LHCN-M2 (cell line): ENCODE measurements at regions not wholly inside any gene's neighbourhood (a gene's known extent, or its start where the extent isn't known, plus 50 kb on each side); places are given as distances from the start of the nearest gene placed in this dataset.

Experiments used
- DNase-seq: peaks from one replicate; pipeline ENCODE4 v3.0.0-alpha.2; 2012; ENCODE audit warnings: low read depth

GRCh38 chr20:58162986-58163385, 65.5 kb downstream of the ANKRD60 start:
- DNase-seq, result no peak

- no peak for DNase-seq
These were observed 67.3 kb downstream of the ANKRD60 start for GRCh38 chr20:58161192-58161591.

- peak; percentile 72 for DNase-seq
These were observed 67.9 kb downstream of the ANKRD60 start for GRCh38 chr20:58160451-58161061.

GRCh38 chr20:58155148-58155925, 73.1 kb downstream of the ANKRD60 start:
- no peak for DNase-seq

- DNase-seq, result no peak
These were observed 74.3 kb downstream of the ANKRD60 start for GRCh38 chr20:58154113-58154512.

GRCh38 chr20:58153121-58153520, 75.3 kb downstream of the ANKRD60 start:
- no peak for DNase-seq

GRCh38 chr20:58150772-58151171, 77.7 kb downstream of the ANKRD60 start:
- no peak for DNase-seq

- peak; percentile 60 for DNase-seq
These were observed 78.9 kb downstream of the ANKRD60 start for GRCh38 chr20:58149437-58150091.

- DNase-seq, result no peak
These were observed 79.6 kb downstream of the ANKRD60 start for GRCh38 chr20:58148891-58149290.

GRCh38 chr20:58147628-58148370, 80.7 kb downstream of the ANKRD60 start:
- DNase-seq, result no peak

- no peak for DNase-seq
These were observed 81.7 kb downstream of the ANKRD60 start for GRCh38 chr20:58146746-58147140.

GRCh38 chr20:58146081-58146745, 82.2 kb downstream of the ANKRD60 start:
- DNase-seq, result no peak

GRCh38 chr20:58145506-58146080, 82.9 kb downstream of the ANKRD60 start:
- no peak for DNase-seq

- DNase-seq, result no peak
These were observed 84.4 kb downstream of the ANKRD60 start for GRCh38 chr20:58144096-58144495.

- no peak for DNase-seq
These were observed 84.9 kb downstream of the ANKRD60 start for GRCh38 chr20:58143531-58143930.

GRCh38 chr20:58142843-58143185, 85.6 kb downstream of the ANKRD60 start:
- no peak for DNase-seq

GRCh38 chr20:58141971-58142842, 86.2 kb downstream of the ANKRD60 start:
- no peak for DNase-seq

GRCh38 chr20:58141496-58141895, 87.0 kb downstream of the ANKRD60 start:
- no peak for DNase-seq

GRCh38 chr20:58140787-58141425, 87.5 kb downstream of the ANKRD60 start:
- no peak for DNase-seq
